Inferior parietal cortex (tissue), 1 donor: ENCODE measurements at regions not wholly inside any gene's neighbourhood (a gene's known extent, or its start where the extent isn't known, plus 50 kb on each side); places are given as distances from the start of the nearest gene placed in this dataset.
"Not testable (repeated sequence)": the region's sequence is repeated elsewhere in the genome, so short reads cannot be mapped to it uniquely, and the experiment has no call there.

Source experiments
- DNase-seq: peaks from one replicate; pipeline ENCODE4 v3.0.0-alpha.2; 2016; ENCODE audit errors: extremely low spot score

DNA sequence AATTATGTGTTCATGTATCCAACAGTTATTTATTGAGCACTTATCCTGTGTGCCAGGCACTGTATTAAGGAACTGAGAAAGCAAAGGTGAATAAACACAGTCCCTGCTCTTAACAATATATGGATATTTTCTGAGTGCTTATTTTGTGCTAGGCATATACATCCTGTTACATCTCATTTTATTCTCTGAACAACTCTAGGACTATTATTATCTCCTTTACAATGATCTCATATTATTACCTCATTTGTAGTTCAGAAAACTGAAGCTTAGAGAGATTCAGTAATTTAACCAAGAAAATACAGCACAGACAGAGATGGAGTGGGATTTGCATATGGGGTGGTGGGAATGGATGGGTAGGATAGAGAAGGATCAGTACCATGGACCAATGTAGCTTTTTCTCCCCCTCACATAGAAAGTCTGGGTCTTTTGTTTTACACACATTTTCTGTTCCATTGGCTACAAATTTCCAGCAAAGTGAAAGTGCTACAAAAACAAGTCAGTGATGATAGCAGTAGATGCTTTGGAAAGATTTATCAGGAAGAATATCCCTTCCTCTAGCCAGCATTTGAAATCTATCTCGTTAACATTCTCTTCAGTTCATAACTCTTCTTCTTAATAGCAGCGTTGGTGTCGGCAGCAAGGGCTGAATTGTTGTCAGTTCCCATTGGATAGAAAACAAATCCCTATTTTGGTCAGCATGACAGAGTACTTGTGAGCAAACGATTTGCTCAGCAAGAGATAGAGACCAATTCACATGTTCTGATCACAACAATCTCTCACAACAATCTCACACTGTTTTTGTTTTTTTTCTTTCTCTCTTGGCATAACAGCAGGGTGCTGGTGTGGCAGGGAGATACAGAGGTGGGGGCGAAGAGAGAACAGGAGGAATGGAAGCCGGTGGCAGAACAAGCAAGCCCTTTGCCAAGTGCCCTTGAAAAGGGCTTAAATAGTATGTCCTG lies 102.2 kb upstream of the KCTD1 start:
- DNase-seq, result peak; percentile 76

DNA sequence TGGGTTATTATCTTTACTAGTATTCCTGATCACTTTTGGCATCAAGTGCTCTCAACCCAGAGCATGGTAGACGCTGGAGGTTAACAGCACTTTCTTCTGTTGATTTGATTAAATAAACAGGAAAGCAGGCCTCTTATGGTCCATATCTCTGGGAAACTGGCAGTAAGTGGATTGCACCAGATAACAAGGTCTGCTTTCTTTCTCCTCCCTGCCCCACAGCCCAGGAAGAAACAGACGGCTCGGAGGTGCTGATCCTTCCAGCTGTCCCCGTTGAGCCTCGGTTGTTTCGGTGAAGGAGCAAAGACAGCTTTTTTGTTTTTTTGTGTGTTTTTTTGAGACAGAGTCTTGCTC lies 100.8 kb upstream of the KCTD1 start:
- no peak for DNase-seq

DNA sequence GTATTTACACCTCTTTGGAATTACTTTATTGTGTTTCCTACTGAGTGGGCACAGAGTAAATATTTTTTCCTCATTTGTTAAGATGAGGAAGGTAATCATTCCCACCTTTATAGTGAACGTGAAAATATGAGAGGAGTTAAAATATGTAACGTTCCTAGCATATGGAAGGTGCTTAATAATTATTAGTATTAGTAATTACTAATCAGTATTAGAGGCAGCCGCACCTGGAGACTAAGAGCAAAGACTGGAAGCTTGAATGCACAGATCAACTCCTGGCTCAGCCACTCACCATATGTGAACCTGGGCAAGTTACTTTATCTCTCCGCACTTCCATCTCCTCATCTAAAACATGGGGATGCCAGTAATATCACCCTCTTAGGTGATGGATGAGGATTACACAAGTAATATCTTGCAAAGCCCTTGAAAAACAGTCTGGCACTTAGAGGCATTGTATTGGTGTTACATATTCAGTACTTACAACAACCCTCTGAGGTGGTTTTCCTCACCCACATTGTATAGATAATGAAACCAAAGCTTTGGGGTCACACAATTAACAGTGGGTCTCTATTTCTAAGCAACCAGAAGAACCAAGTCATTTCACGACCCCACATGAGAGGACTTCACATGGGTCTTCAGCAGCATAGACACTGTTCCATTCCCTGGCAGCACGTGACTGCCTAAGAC lies 100.3 kb upstream of the KCTD1 start:
- no peak for DNase-seq

DNA sequence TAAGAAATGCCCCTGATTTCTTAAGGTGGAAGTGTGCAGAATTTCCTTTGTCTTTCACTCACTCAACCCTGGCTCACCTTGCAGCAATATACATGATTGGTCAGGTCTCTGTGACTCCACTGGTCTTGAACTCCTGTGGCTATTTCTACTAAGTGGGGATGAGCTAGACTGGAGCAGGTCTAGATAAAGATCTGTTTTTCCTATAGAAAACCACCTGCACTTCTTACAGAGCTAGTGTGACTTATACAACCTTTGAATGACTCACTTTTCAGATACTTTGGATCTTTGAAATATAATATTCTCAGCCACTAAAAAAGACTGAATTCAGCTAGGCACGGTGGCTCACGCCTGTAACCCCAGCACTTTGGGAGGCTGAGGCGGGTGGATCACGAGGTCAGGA lies 98.5 kb upstream of the KCTD1 start:
- no peak for DNase-seq

DNA sequence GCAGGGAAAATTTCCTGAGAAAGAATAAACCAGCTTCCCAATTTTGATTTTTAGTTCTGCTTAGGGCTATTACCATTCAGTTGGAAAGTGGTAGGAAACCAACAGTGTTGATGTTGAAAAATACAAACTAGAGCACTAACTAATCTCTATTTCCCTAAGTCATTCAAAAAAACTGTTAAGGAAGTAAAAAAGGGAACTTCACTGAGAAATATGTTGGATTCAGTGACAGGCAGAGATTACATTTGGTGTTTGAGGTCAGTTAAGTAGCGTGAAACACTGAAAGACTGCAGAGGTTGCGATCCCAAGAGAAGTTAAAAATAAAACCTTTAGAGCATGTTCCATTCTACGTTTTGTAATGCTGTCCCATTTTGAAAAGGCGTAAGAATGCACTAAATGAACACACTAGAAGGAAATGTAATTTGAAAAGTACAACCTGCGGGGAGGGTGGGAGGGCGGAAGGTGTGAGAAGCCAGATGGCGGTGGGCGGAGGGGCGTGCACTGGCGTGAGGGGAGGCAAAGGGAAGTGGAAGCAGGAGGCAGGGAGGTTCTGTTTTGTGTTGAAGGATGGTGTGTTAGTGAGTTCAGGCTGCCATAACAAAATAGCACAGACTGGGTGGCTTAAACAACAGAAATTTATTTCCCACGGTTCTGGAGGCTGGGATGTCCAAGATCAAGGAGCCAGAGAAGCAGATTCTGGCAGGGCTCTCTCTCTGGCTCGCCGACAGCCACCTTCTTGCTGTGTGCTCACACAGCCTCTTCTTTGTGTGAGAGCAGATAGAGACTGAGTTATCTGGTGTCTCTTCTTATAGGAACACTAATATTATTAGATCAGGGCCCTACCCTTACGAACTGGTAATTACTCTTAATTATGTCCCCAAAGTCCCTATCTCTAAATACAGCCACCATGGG lies 94.3 kb upstream of the KCTD1 start:
- no peak for DNase-seq

DNA sequence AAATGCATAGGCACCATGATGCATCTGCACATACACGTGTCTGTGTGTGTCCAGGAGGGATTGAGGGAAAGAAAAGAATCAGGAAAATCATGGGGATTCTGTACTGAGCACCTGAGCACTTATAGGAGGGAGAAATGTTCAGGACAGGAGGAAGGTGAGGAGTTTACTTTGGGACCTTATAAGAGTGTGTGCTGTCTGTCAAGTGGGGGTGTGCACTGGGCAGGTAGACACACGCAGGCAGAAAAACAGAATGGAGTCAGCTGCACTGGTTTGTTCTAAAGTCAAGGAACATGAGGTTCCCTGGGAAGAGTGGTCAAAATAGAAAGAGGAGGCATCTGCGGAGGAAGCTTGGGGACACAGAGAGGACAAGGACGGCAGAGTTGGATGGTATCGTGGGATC lies 92.2 kb upstream of the KCTD1 start:
- no peak for DNase-seq

DNA sequence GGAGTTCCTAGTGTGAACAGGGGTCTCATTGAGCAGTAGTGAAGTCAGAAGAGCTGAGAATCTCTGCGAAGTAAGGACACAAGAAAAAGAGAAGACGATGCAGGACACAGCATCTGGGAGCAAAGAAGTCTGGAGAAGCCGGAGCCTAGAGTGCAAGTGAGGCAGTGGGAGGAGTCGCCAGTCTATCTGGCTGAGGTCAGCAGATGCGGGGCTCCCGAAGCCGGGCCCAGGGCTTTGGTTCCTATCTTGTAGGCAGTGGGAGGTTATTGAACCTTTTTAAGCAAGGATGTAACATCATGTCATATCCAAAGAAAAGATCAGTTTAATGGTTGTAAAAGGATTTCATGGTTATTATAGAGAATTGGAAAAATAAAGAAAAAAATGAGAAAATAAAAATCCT lies 90.8 kb upstream of the KCTD1 start:
- no peak for DNase-seq

DNA sequence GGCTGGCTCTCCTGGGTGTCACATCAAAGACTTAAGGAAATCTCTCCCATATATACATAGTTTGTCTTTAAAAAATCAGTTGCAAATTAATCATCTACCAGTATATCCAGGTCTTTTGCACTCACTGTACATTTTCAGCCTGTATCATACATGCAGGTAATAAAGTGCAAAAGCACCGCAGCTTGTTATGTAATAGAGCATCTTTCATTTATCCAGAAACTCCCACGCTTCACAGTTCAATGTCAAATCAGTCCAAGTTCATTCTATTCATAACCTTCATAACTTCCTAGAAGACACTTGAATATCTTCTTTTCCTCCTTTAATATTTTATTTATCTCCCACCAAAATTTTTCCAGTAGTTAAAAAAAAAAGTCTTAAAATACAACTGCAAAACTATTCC lies 89.6 kb upstream of the KCTD1 start:
- DNase-seq, result no peak

DNA sequence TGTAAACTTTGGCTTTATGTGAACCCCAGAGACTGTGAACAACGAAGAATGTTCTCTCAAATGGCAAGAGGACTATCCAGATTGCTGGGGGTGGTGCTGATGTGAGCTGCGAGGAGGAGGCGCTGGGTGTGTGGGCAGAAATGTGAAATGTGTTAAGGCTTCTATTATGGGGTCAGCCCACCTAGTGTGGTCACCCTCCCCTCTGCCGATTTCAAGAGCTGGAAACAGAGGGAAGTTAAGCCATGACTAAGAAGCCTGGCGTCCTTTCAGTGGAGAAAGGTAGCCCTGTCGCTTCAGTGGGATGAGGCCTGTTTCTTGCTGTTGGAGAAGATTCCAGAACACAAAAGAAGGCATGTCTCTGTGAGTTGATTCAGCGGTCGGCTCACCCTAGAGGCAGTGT lies 89.0 kb upstream of the KCTD1 start:
- peak; percentile 47 for DNase-seq

DNA sequence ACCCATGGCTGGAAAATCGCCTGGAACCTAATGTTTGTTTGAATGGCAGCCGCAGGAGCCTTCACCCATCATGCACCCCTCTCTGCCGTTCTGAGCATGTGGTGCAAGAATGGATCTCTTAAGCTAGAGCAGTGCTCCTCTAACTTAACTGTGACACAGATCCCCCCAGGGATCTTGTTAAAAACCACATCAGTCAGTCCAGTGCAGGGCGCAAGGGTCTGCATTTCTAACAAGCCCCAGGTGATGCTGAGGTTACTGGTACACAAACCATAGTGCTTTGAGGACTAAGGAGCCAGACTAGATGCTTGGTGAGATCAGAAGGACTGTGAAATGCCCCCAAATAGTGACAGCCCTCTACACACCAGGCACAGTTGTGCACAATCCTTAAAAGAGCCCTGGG lies 87.1 kb upstream of the KCTD1 start:
- DNase-seq, result no peak

DNA sequence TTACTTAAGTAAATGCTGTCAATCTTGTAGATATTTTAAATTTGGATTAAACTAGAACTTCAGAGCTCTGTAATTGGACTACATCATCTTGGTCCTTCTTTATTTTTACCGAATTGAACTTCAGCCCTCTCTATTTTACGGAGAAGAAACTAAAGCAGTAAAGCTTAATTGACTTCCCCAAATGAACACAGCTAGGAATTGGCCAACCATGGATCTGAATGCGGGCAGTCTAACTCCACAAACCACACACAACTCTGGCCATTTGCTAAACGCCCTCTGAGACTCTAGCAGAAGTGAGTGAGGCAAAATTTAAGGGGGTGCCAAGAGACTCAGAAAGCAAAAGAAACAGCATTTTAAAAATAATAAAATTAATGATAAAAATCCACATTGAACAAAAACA lies 86.3 kb upstream of the KCTD1 start:
- no peak for DNase-seq

DNA sequence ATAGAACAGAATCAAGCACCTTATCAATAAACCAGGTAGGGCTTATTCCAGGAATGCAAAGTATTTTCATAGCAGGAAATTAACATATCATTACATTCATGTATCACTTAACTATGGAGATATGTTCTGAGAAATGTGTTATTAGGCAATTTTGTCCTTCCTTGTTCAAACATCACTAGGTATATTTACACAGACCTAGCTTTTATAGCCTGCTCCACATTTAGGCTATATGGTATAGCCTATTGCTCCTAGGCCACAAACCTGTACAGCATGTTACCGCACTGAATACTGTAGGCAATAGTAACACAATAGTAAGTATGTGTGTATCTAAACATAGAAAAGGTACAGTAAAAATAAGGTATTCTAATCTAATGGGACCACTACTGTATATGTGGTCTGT lies 82.8 kb upstream of the KCTD1 start:
- DNase-seq, result no peak

DNA sequence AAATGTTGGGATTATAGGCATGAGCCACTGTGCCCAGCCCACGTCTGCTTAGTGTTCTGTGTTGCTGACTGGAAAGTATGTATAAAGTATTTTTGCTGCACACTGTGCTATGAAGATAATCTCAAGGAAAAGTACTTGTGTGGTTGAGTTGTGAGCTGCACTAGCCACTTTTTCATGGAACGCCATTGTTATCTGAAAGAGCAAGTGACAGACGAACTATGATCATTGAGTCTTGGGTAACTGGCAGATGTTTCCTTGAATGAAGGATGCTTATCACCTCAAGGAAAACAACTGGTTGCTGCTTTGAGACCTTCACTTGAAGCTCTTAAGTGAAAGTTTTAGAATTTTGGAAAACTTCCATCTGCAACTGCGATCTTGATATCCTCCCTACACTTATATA lies 82.2 kb upstream of the KCTD1 start:
- no peak for DNase-seq

DNA sequence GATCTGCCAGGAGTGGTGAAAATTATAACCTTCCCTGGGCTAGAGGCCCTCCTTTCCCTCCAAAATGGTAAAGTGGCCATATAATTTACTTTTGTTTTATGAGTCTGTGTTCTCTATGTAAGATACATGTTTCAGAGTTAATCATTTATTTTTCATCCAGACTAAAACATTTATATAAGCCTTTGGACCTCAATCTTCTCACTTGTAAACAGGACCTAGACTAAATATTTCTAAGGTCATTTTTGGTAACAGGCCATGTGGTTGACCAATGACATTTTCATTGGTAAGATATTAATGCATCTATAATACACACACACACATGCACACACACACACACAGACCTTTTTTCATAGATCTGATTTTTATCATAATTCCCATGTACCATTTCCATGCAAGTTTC lies 79.7 kb upstream of the KCTD1 start:
- DNase-seq, result no peak

DNA sequence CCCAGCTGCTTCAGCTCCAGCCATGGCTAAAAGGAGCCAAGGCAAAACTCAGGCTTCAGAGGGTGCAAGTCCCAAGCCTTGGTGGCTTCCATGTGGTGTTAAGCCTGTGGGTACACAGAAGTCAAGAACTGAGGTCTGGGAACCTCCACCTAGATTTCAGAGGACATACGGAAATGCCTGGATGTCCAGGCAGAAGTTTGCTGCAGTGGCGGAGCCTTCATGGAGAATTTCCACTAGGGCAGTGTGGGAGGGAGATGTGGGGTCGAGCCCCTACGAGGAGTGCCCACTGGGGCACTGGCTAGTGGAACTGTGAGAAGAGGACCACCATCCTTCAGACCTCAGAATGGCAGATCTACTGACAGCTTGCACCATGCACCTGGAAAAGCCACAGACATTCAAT lies 76.1 kb upstream of the KCTD1 start:
- DNase-seq, result no peak

DNA sequence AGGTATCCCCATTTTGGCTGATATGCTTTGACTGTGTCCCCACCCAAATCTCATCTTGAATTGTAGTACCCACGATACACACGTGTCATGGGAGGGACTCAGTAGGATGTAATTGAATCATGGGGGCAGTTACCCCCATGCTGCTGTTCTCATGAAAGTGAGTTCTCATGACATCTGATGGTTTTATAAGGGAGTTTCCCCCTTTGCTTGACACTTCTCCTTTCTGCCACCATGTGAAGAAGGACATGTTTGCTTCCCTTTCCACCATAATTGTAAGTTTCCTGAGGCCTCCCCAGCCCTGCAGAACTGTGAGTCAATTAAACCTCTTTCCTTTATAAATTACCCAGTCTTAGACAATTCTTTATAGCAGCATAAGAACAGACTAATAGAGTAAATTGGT lies 75.0 kb upstream of the KCTD1 start:
- DNase-seq, result not testable (repeated sequence)

DNA sequence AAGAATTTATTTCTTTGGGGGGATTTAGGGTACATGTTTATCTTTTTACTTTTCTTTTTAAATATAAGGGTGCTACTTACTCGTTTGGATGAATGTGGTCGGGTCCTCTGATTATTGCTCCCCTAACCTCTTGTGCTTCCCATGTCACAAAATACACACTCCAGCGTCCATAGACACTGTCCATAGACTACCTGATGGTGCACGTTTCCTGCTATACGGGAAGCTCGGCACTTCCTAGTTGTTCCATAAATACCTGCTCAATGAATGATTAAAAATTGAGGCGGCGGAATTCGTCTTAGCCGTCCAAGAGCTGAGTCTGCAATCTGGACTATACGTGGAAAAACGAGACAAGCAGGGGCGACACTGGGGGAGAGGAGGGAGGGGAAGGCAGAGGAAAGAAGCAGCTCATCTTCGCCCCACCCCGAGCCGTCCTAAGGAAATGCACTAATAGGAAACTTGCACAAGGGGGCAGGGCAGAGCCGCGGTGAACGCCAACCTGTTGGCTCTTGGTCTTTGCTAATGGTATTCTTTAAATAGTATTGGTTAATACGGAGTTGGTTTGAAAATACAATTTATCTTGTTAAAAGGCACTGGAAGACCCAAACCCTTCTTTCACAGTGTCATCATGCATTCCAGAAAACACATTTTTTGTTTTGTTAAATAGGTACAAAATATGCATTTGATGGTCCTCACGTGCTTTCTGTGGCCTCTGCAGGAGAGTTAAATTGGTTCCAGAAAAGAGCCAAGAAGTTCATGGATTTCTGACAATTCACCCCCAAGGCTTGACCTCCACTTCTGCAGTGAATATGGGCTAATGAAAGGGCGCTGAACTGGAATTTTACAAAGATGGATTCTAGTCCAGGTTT lies 73.0 kb upstream of the KCTD1 start:
- DNase-seq, result no peak

DNA sequence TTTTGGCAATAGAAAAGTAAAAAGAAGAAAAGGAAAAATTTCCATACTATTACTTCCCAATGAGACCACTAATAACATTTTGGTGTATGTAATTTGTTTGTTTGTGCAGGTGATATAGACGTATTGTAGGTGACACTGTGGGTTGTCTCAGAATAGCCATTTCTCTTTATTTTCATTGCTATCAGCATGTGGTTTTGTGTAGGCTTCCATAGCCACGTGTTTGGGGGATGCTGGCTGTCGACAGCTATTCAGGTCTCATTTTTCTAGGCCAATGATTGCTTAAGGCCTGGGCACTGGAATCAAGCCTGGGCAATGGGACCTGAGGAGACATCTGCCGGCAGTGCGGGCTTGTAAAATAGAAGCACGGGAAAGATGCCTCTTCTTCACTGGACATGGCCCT lies 71.0 kb upstream of the KCTD1 start:
- no peak for DNase-seq

DNA sequence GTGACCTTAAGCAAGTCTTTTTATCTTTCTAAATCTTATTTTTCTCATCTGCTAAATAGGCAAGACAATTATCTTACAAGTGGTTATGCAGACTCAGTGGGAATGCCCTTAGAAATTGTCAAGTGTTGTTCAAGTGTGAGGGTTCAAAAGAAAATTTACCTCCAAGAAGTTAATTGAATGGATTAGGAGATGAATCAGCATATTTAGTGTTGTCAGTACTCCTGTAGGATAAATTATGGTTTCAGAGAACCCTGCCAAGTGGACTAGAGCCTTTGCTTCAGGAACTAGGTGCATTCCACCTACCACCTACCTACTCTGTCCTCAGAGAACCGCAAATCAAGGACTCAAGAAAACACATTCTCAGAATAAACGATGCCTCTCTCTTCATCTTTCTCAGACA lies 69.8 kb upstream of the KCTD1 start:
- no peak for DNase-seq

DNA sequence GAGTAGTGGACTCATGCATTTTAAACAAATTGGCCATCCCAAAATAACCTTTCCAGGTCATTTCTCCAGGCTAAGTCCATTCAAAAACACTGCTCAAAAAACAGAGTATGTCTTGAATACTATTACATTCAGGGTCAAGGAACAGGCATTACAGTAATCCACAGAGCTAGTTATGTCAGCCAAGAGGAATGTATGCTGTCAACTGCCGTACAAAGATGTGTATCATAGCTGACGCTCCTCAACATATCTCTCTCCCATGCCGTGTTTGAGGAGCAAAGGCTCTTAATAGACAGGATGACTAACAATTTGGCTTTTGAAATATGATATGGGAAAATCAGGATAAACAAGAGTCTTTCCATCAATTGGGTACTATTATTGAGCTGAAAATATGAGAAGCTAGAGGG lies 68.8 kb upstream of the KCTD1 start:
- no peak for DNase-seq

DNA sequence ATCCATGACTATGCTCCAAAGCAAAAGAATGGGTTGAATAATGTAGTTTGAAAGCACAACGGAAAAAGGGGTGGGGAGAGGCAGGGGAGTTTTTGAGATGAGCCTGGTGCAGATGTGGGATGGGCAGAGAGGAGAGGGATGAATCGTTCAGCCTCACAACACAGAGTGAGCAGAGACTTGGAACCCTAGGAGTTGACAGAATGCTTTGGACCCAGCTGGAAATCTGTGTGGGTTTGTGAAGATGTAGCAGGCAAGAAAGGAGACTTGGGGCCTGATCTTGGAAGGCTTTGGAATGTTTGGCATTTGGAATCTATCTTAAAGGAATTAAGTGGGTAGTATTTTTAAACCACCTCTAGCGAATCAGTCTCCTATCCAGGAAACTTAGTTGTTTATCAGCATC lies 66.0 kb upstream of the KCTD1 start:
- DNase-seq, result no peak
